Kidney (tissue), 13 donors: ENCODE measurements at regions not wholly inside any gene's neighbourhood (a gene's known extent, or its start where the extent isn't known, plus 50 kb on each side); places are given as distances from the start of the nearest gene placed in this dataset.
A peak's percentile ranks its signal among the peaks of the same experiment; 100 is the strongest.

Experiments used
- DNase-seq, 5 donors: peaks; one replicate each; pipeline ENCODE4 v3.0.0-alpha.2; 2013 to 2020
- FAIRE-seq: peaks from 2 replicates; lab custom pipeline; 2012; peaks lifted over from hg19 to GRCh38; lab: Jason Lieb, UNC
- H3K27ac ChIP-seq, 2 donors: one replicate each; pipeline ENCODE4 v1.7.0; 2013; ENCODE audit warnings: low read depth in 2 of 2, low read length in 2 of 2, inconsistent platforms in 1 of 2
- H3K27me3 ChIP-seq: one replicate; pipeline ENCODE4 v1.7.1; 2013; ENCODE audit warnings: low read length, inconsistent platforms; ENCODE audit not compliant: control insufficient read depth, insufficient read depth
- H3K36me3 ChIP-seq, 3 donors: one replicate each; pipeline versions ENCODE4 v1.7.0 to v1.7.1; 2013; ENCODE audit warnings: low read length in 3 of 3, control low read depth in 1 of 3, inconsistent platforms in 1 of 3; ENCODE audit not compliant: insufficient read depth in 3 of 3, control insufficient read depth in 2 of 3
- H3K4me1 ChIP-seq, 3 donors: one replicate each; pipeline versions ENCODE4 v1.7.0 to v1.7.1; 2013; ENCODE audit warnings: low read length in 3 of 3, inconsistent platforms in 1 of 3, low read depth in 1 of 3; ENCODE audit not compliant: control insufficient read depth in 2 of 3, insufficient read depth in 2 of 3
- H3K4me3 ChIP-seq, 3 donors: one replicate each; pipeline versions ENCODE4 v1.7.0 to v1.8.1; 2013; ENCODE audit warnings: low read length in 3 of 3, control low read depth in 1 of 3, inconsistent platforms in 1 of 3
- H3K9ac ChIP-seq, 3 donors: one replicate each; pipeline versions ENCODE4 v1.7.0 to v1.7.1; 2013; ENCODE audit warnings: low read length in 3 of 3, control low read depth in 1 of 3, inconsistent platforms in 1 of 3
- H3K9me3 ChIP-seq, 3 donors: one replicate each; pipeline versions ENCODE4 v1.7.0 to v1.7.1; 2013; ENCODE audit warnings: low read length in 3 of 3, control low read depth in 1 of 3, inconsistent platforms in 1 of 3; ENCODE audit not compliant: control insufficient read depth in 2 of 3, insufficient read depth in 1 of 3
- CTCF ChIP-seq: IDR thresholded peaks from 3 replicates; pipeline ENCODE4 v1.5.1; 2012; ENCODE audit warnings: mild to moderate bottlenecking, moderate library complexity, borderline replicate concordance; ENCODE audit not compliant: insufficient read depth; ENCODE audit errors: extremely low read depth
- intact Hi-C: fragments of 100-400 bp; cut with DNase I; formaldehyde crosslinking; loops from one replicate; pipeline ENCODE4 v1.11.1; 2022
- donor health status: control.
- donor health status: control.
- donor health status: control.
- donor health status: control.
- donor health status: control.
- donor health status: DM: yes; HTN: yes; CAD: no.
- donor health status: Normal renal cell carcinoma (clear cell type).

GRCh38 chr20:24746351-24746685 lies 202.8 kb upstream of the CST7 start:
- Histone ChIP-seq H3K4me1 (peaks cover 0 to 5% (median 0%) of the 10 kb centered on the region in 3 donors), H3K9ac (no peak overlapping the region), H3K4me3 (no peak overlapping the region), H3K9me3 (no peaks in the 10 kb centered on the region), H3K36me3 (no peaks in the 10 kb centered on the region), H3K27me3 (no peaks in the 10 kb centered on the region), H3K27ac (no peak overlapping the region)
- TF ChIP-seq CTCF: no peak
- FAIRE-seq (no peak), DNase-seq (peak in 4 of 5 donors; percentile 24 to 96 (median 68))
- intact Hi-C loops: no loop called here

GRCh38 chr20:24747010-24747712 lies 201.9 kb upstream of the CST7 start:
- H3K27ac ChIP-seq: no peak overlapping the region
- no peak for FAIRE-seq
- TF ChIP-seq CTCF: no peak

GRCh38 chr20:24747881-24748595 lies 201.0 kb upstream of the CST7 start:
- no peak for TF ChIP-seq CTCF
- no peak overlapping the region for H3K9ac ChIP-seq
- no peak for FAIRE-seq
- H3K4me1 ChIP-seq: peaks cover 0 to 5% (median 0%) of the 10 kb centered on the region in 3 donors
- H3K36me3 ChIP-seq: no peaks in the 10 kb centered on the region
- DNase-seq: peak in 2 of 5 donors; percentile 21 to 25
- no peaks in the 10 kb centered on the region for H3K9me3 ChIP-seq
- no peaks in the 10 kb centered on the region for H3K27me3 ChIP-seq
- intact Hi-C loops: no loop called here
- H3K27ac ChIP-seq: no peak overlapping the region
- no peak overlapping the region for H3K4me3 ChIP-seq

More at GRCh38 chr20:24747010-24747712, 201.9 kb upstream of the CST7 start:
- Histone ChIP-seq H3K4me1 (peaks cover 0 to 5% (median 0%) of the 10 kb centered on the region in 3 donors), H3K9me3 (no peaks in the 10 kb centered on the region), H3K36me3 (no peaks in the 10 kb centered on the region), H3K4me3 (no peak overlapping the region), H3K27me3 (no peaks in the 10 kb centered on the region), H3K9ac (no peak overlapping the region)
- peak in 3 of 5 donors; percentile 32 to 59 (median 43) for DNase-seq
- intact Hi-C loops: no loop called here
